Keratinocyte (primary cell): ENCODE measurements at regions not wholly inside any gene's neighbourhood (a gene's known extent, or its start where the extent isn't known, plus 50 kb on each side); places are given as distances from the start of the nearest gene placed in this dataset.

ENCODE experiments used
- DNase-seq: peaks from one replicate; pipeline ENCODE4 v3.0.0-alpha.2; 2011; ENCODE audit warnings: low read depth, missing footprints, low spot score
- FAIRE-seq: peaks from 2 replicates; lab custom pipeline; 2011; peaks lifted over from hg19 to GRCh38; lab: Jason Lieb, UNC
- H2AFZ ChIP-seq: 2 replicates; pipeline ENCODE4 v1.6.0; 2012; ENCODE audit warnings: low read length, control low read depth, inconsistent platforms; ENCODE audit not compliant: control insufficient read depth
- H3K27ac ChIP-seq: 2 replicates; pipeline ENCODE4 v1.5.1; 2011; ENCODE audit warnings: low read length; ENCODE audit not compliant: control insufficient read depth, insufficient read depth
- H3K27me3 ChIP-seq: 3 replicates; pipeline ENCODE4 v1.6.0; 2011; ENCODE audit warnings: low read length; ENCODE audit not compliant: control insufficient read depth, insufficient read depth; ENCODE audit errors: extremely low read depth
- H3K36me3 ChIP-seq, 2 experiments: 2 replicates in 1 of 2; 3 replicates in 1 of 2; pipeline ENCODE4 v1.5.1; 2011; ENCODE audit warnings: low read length in 2 of 2, mild to moderate bottlenecking in 1 of 2; ENCODE audit not compliant: control insufficient read depth in 2 of 2, insufficient read depth in 2 of 2; ENCODE audit errors: extremely low read depth in 1 of 2
- H3K4me1 ChIP-seq: 3 replicates; pipeline ENCODE4 v1.5.1; 2011; ENCODE audit warnings: low read length; ENCODE audit not compliant: control insufficient read depth, insufficient read depth; ENCODE audit errors: extremely low read depth
- H3K4me2 ChIP-seq: 3 replicates; pipeline ENCODE4 v1.6.0; 2011; ENCODE audit warnings: low read depth, low read length; ENCODE audit not compliant: control insufficient read depth, insufficient read depth; ENCODE audit errors: extremely low read depth
- H3K4me3 ChIP-seq, 3 experiments: fragments of 200-600 bp in 1 of 3; sonication (generic) in 1 of 3; 2 replicates in 2 of 3; 3 replicates in 1 of 3; pipeline ENCODE4 v1.5.1; 2011 to 2016; ENCODE audit warnings: low read length in 3 of 3, mild to moderate bottlenecking in 3 of 3, control low read depth in 2 of 3, inconsistent platforms in 1 of 3, low read depth in 1 of 3, mixed read lengths in 1 of 3, mixed run types in 1 of 3, moderate library complexity in 1 of 3; ENCODE audit not compliant: control insufficient read depth in 2 of 3, insufficient read depth in 2 of 3; ENCODE audit errors: extremely low read depth in 1 of 3
- H3K79me2 ChIP-seq: 2 replicates; pipeline ENCODE4 v1.6.0; 2012; ENCODE audit warnings: low read length; ENCODE audit not compliant: control insufficient read depth, insufficient read depth
- H3K9ac ChIP-seq: 3 replicates; pipeline ENCODE4 v1.6.0; 2011; ENCODE audit warnings: low read length; ENCODE audit not compliant: control insufficient read depth, insufficient read depth; ENCODE audit errors: extremely low read depth
- H3K9me1 ChIP-seq: 3 replicates; pipeline ENCODE4 v1.6.0; 2011; ENCODE audit warnings: low read length; ENCODE audit not compliant: control insufficient read depth, insufficient read depth; ENCODE audit errors: extremely low read depth
- H3K9me3 ChIP-seq: 2 replicates; pipeline ENCODE4 v1.5.1; 2012; ENCODE audit warnings: low read depth, low read length; ENCODE audit not compliant: control insufficient read depth
- H4K20me1 ChIP-seq: 3 replicates; pipeline ENCODE4 v1.6.0; 2011; ENCODE audit warnings: low read length; ENCODE audit not compliant: control insufficient read depth, insufficient read depth; ENCODE audit errors: extremely low read depth
- EZH2 ChIP-seq: IDR thresholded peaks from one replicate; pipeline ENCODE4 v1.6.1; 2012; ENCODE audit warnings: inconsistent platforms, mild to moderate bottlenecking, low read length, moderate library complexity
- dilution Hi-C: fragments of 300-500 bp; cut with MboI; formaldehyde crosslinking; loops from one replicate; pipeline ENCODE4 v1.7.0; 2020; ENCODE audit warnings: low sequenced_read_pairs; ENCODE audit not compliant: extremely low pct_ligation_motif_present
- TF ChIP-seq, protein P1 (sequence below), 3 experiments: IDR thresholded peaks in 1 of 3; conservative IDR thresholded peaks in 1 of 3; optimal IDR thresholded peaks in 1 of 3; 2 replicates in 2 of 3; 3 replicates in 1 of 3; pipeline versions ENCODE3 to v1.5.1; 2011; ENCODE audit warnings: low read length in 3 of 3, mild to moderate bottlenecking in 3 of 3, moderate library complexity in 2 of 3, control low read depth in 1 of 3, inconsistent platforms in 1 of 3; ENCODE audit not compliant: insufficient read depth in 2 of 3; ENCODE audit errors: extremely low read depth in 1 of 3

DNA sequence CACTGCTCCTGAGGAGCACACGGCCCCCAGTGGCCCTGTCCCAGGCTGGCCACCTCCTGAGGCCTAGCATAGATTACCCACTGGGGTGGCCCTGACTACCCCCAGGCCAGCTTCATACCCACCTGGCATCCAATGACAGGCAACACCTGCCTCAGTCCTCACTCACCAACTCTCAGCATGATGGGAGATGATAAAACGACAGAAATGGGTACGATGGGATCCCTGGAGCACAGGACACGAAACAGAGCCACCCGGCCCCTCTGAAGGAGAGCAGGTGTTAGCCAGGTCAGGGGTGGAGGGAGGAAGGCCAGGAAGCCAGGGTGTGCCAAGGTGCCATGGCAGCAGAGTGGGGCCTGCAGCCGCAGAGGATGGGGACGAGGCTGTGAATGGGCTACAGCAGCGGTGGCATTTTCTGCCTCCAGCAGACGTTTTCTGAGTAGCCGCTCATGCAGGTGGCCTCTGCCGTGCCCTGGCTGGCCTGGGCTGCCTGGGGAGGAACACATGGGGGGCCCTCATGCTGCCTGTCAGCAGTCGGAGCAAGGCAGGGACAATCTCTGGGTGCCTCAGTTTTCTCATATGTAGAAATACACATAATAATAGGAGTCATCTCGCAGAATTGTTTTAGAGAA, 50.2 kb upstream of the FGF3 start:
- no peaks in the 10 kb centered on the region for H3K36me3 ChIP-seq
- H3K9ac ChIP-seq, result no peak overlapping the region
- H4K20me1 ChIP-seq, result no peaks in the 10 kb centered on the region
- no peak overlapping the region for H2AFZ ChIP-seq
- no peak for DNase-seq
- H3K27me3 ChIP-seq, result peaks cover 13% of the 10 kb centered on the region
- no peak for FAIRE-seq
- no peaks in the 10 kb centered on the region for H3K9me3 ChIP-seq
- H3K4me2 ChIP-seq, result no peak overlapping the region
- no peak overlapping the region for H3K4me3 ChIP-seq
- TF ChIP-seq, protein P1, sequence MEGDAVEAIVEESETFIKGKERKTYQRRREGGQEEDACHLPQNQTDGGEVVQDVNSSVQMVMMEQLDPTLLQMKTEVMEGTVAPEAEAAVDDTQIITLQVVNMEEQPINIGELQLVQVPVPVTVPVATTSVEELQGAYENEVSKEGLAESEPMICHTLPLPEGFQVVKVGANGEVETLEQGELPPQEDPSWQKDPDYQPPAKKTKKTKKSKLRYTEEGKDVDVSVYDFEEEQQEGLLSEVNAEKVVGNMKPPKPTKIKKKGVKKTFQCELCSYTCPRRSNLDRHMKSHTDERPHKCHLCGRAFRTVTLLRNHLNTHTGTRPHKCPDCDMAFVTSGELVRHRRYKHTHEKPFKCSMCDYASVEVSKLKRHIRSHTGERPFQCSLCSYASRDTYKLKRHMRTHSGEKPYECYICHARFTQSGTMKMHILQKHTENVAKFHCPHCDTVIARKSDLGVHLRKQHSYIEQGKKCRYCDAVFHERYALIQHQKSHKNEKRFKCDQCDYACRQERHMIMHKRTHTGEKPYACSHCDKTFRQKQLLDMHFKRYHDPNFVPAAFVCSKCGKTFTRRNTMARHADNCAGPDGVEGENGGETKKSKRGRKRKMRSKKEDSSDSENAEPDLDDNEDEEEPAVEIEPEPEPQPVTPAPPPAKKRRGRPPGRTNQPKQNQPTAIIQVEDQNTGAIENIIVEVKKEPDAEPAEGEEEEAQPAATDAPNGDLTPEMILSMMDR (optimal IDR thresholded peaks at IDR 0.05 in 1 of 3, IDR thresholded peaks at IDR 0.05 in 1 of 3, conservative IDR thresholded peaks at IDR 0.05 in 1 of 3; ENCODE audit: extremely low read depth in 1 of 3, insufficient read depth in 2 of 3, low read length in 3 of 3), result no peak
- TF ChIP-seq EZH2, result no peak
- no peaks in the 10 kb centered on the region for H3K79me2 ChIP-seq
- H3K4me1 ChIP-seq, result no peaks in the 10 kb centered on the region
- no peak overlapping the region for H3K27ac ChIP-seq
- dilution Hi-C loops, result no loop called here
- H3K9me1 ChIP-seq, result no peaks in the 10 kb centered on the region

DNA sequence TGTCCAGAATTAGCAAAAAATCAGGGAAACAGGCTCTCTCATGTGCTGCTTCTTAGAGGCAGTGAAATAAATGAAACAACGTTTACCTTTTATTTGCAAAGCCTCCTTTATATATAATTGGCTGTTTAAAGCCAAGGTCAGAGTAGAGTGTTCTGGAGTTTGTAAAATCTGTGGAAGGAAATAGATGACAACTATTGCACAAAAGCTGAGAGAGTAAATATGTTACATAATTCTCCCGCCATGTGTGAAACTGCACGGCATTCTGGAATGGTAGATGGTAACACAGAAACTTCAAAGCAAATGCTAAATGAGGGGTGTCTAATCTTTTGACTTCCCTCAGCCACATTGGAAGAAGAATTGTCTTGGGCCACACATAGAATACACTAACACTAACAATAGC, 51.5 kb upstream of the FGF3 start:
- Histone ChIP-seq H3K79me2 (no peaks in the 10 kb centered on the region), H3K4me2 (no peak overlapping the region), H3K4me1 (no peaks in the 10 kb centered on the region), H3K9ac (no peak overlapping the region), H3K4me3 (no peak overlapping the region), H2AFZ (no peak overlapping the region), H3K9me1 (no peaks in the 10 kb centered on the region), H3K36me3 (no peaks in the 10 kb centered on the region), H3K9me3 (no peaks in the 10 kb centered on the region), H3K27ac (no peak overlapping the region), H3K27me3 (peaks cover 18% of the 10 kb centered on the region), H4K20me1 (no peaks in the 10 kb centered on the region)
- TF ChIP-seq, protein P1 (optimal IDR thresholded peaks at IDR 0.05 in 1 of 3, IDR thresholded peaks at IDR 0.05 in 1 of 3, conservative IDR thresholded peaks at IDR 0.05 in 1 of 3; ENCODE audit: extremely low read depth in 1 of 3, insufficient read depth in 2 of 3, low read length in 3 of 3), result no peak
- no peak for TF ChIP-seq EZH2
- DNase-seq, result no peak
- FAIRE-seq, result no peak
- dilution Hi-C loops, result no loop called here
